ENCODE measurements at regions not wholly inside any gene's neighbourhood (a gene's known extent, or its start where the extent isn't known, plus 50 kb on each side); places are given as distances from the start of the nearest gene placed in this dataset.

DNA sequence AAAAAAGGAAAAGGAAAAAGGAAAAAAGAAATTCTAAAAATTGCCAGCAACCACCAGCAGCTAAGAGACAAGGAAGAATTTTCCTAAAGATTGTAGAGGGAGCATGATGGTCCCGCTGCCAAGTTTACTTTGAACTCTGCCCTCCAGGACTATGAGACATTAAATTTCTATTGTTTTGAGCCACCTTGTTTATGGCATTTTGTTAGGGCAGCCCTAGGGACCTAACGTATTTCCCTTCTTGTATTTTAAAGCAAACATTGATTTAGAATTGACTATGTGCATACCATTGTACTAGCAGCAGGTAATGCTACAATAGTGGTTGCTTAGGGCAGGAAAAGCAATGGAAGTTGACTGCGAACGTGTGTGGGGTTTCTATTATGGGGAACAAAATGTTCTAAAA, 1414.2 kb downstream of the EFNB2 start:
- intact Hi-C loops (cut with DNase I; ENCODE audit: low total_unique reads) = no loop called here
- no peak overlapping the region for H3K27ac ChIP-seq
- H3K4me3 ChIP-seq = no peak overlapping the region
- no peak for DNase-seq
- no peaks in the 10 kb centered on the region for H3K36me3 ChIP-seq
- TF ChIP-seq POLR2A (IDR thresholded peaks at IDR 0.05) = no peak
- TF ChIP-seq, protein P1, sequence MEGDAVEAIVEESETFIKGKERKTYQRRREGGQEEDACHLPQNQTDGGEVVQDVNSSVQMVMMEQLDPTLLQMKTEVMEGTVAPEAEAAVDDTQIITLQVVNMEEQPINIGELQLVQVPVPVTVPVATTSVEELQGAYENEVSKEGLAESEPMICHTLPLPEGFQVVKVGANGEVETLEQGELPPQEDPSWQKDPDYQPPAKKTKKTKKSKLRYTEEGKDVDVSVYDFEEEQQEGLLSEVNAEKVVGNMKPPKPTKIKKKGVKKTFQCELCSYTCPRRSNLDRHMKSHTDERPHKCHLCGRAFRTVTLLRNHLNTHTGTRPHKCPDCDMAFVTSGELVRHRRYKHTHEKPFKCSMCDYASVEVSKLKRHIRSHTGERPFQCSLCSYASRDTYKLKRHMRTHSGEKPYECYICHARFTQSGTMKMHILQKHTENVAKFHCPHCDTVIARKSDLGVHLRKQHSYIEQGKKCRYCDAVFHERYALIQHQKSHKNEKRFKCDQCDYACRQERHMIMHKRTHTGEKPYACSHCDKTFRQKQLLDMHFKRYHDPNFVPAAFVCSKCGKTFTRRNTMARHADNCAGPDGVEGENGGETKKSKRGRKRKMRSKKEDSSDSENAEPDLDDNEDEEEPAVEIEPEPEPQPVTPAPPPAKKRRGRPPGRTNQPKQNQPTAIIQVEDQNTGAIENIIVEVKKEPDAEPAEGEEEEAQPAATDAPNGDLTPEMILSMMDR (IDR thresholded peaks at IDR 0.05) = no peak
- no peaks in the 10 kb centered on the region for H3K27me3 ChIP-seq
- no peaks in the 10 kb centered on the region for H3K9me3 ChIP-seq
- H3K4me1 ChIP-seq = no peaks in the 10 kb centered on the region

DNA sequence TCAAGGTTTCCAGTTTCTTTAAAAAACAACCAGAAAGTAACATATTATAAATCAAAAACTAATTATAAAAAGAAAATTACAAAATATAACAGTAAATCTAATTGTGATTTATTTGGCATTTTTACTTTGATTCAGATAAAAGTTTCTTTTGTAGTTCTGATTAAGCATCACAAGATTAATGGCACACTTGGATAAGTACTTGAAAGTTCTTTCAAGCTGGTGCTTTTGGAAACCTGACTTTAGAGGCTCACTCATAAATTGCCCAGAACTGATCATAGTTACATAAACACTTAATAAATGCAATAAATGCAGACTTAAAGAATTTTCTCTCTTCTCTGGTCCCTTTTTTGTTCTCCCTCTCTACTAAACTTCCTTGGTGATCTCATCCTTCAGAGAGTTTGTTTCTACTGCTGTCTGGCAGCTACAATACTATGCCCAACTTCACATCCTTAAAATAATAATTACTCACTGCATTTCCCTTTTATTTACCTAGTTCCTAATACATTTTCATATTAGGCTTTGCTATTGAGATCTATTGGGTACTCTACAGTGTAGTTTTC, 1417.0 kb downstream of the EFNB2 start:
- intact Hi-C loops (cut with DNase I; ENCODE audit: low total_unique reads) = no loop called here
- Histone ChIP-seq H3K4me3 (no peak overlapping the region), H3K4me1 (no peaks in the 10 kb centered on the region), H3K36me3 (no peaks in the 10 kb centered on the region), H3K27ac (no peak overlapping the region), H3K27me3 (no peaks in the 10 kb centered on the region), H3K9me3 (peaks cover 0 to 7% of the 10 kb centered on the region in 2 donors)
- DNase-seq = no peak
- TF ChIP-seq, protein P1 (IDR thresholded peaks at IDR 0.05) = no peak
- no peak for TF ChIP-seq POLR2A (IDR thresholded peaks at IDR 0.05)

DNA sequence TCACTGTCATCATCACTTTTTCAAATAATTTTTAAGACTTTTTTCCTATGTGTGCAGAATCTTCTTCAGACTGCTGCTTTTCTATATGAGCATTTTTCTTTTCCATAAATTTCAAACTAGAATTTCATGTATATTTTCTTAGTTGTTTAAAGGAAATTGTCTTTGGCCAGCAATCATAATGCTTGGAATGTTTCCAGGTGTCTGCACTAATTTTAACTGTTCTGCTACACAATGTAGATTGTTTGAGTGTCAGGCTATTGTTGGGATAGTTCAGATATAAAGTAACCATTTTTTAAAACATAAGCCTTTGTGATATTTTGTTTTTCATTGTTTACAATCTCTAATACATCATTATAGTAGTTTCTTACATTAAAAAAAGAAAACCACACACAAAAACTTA, 1418.5 kb downstream of the EFNB2 start:
- Histone ChIP-seq H3K4me3 (no peak overlapping the region), H3K27me3 (no peaks in the 10 kb centered on the region), H3K36me3 (no peaks in the 10 kb centered on the region), H3K9me3 (peaks cover 0 to 7% of the 10 kb centered on the region in 2 donors), H3K27ac (no peak overlapping the region), H3K4me1 (no peaks in the 10 kb centered on the region)
- DNase-seq = no peak
- intact Hi-C loops (cut with DNase I; ENCODE audit: low total_unique reads) = no loop called here
- TF ChIP-seq, protein P1 (IDR thresholded peaks at IDR 0.05) = no peak
- TF ChIP-seq POLR2A (IDR thresholded peaks at IDR 0.05) = no peak

DNA sequence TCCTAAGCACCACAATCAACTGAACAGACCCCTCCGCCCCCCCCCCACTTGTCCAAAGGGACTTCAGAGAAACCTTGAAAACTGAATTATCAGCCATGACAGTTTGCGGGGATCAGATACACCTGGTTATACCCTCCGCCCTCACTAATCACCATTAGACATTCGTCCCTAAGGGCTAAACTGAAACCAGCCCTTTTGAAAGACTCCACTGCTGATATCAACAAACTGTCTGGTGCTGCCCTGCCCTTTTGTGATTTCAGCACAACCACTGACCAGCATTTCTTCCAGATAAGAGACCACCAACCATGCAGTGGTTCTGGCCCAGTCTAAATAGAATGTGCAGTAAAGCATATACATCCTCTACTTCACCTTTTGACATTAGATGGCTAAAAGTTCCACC, 1422.9 kb downstream of the EFNB2 start:
- intact Hi-C loops (cut with DNase I; ENCODE audit: low total_unique reads) = no loop called here
- Histone ChIP-seq H3K9me3 (peaks cover 0 to 7% of the 10 kb centered on the region in 2 donors), H3K27ac (no peak overlapping the region), H3K36me3 (no peaks in the 10 kb centered on the region), H3K27me3 (no peaks in the 10 kb centered on the region), H3K4me3 (no peak overlapping the region), H3K4me1 (no peaks in the 10 kb centered on the region)
- DNase-seq = no peak
- TF ChIP-seq, protein P1 (IDR thresholded peaks at IDR 0.05) = no peak
- no peak for TF ChIP-seq POLR2A (IDR thresholded peaks at IDR 0.05)

DNA sequence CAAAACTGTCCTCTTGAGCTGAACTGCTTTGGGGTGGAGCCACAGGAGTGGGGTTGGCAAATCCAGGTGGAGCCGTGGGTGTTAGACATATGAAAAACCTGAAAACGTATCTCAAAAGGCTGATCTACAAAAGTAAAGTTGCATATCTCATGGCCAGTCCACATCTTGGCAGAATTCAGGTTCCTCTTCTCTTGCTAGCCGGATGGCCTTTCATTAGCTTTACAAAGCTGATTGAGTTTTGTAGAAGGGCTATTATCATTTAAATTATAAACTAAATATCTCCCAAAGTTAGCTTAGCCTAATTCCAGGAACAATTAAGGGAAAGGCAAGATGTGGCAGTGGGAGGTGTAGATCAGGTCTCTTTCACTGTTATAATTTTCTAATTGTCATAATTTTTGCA, 1427.7 kb downstream of the EFNB2 start:
- Histone ChIP-seq H3K4me1 (no peaks in the 10 kb centered on the region), H3K4me3 (no peak overlapping the region), H3K27me3 (no peaks in the 10 kb centered on the region), H3K27ac (no peak overlapping the region), H3K36me3 (no peaks in the 10 kb centered on the region), H3K9me3 (no peaks in the 10 kb centered on the region)
- TF ChIP-seq, protein P1 (IDR thresholded peaks at IDR 0.05) = no peak
- TF ChIP-seq POLR2A (IDR thresholded peaks at IDR 0.05) = no peak
- intact Hi-C loops (cut with DNase I; ENCODE audit: low total_unique reads) = no loop called here
- DNase-seq = no peak
